Stimulated activated CD8-positive, alpha-beta memory T cell treated with anti-CD3 and anti-CD28 coated beads, Interleukin-2, amount 100 ng/mL, for 1 hour (primary cell): ENCODE measurements at regions not wholly inside any gene's neighbourhood (a gene's known extent, or its start where the extent isn't known, plus 50 kb on each side); places are given as distances from the start of the nearest gene placed in this dataset.
"Not testable (repeated sequence)": the region's sequence is repeated elsewhere in the genome, so short reads cannot be mapped to it uniquely, and the experiment has no call there.

ENCODE experiments used
- DNase-seq, 2 donors: peaks; one replicate each; pipeline ENCODE4 v3.0.0-alpha.2; 2020; ENCODE audit warnings: low read depth in 2 of 2

GRCh38 chr16:86828653-86829052 is 250.3 kb downstream of the FOXL1 start:
- no peak for DNase-seq

- DNase-seq: no peak
These were observed 253.0 kb downstream of the FOXL1 start for GRCh38 chr16:86831366-86831765.

GRCh38 chr16:86833136-86833535 is 254.8 kb downstream of the FOXL1 start:
- DNase-seq: no peak

GRCh38 chr16:86834451-86835035 is 256.2 kb downstream of the FOXL1 start:
- no peak for DNase-seq

- DNase-seq: no peak
These were observed 257.6 kb downstream of the FOXL1 start for GRCh38 chr16:86835982-86836381.

GRCh38 chr16:86836503-86837129 is 258.3 kb downstream of the FOXL1 start:
- no peak for DNase-seq

GRCh38 chr16:86843812-86844211 is 265.5 kb downstream of the FOXL1 start:
- DNase-seq: no peak

- DNase-seq: no peak
These were observed 266.3 kb downstream of the FOXL1 start for GRCh38 chr16:86844695-86845094.

- no peak for DNase-seq
These were observed 267.8 kb downstream of the FOXL1 start for GRCh38 chr16:86846136-86846535.

- no peak for DNase-seq
These were observed 270.5 kb downstream of the FOXL1 start for GRCh38 chr16:86848821-86849220.

GRCh38 chr16:86850670-86851069 is 272.3 kb downstream of the FOXL1 start:
- no peak for DNase-seq

GRCh38 chr16:86852135-86852534 is 273.8 kb downstream of the FOXL1 start:
- no peak for DNase-seq

GRCh38 chr16:86854058-86854621 is 275.8 kb downstream of the FOXL1 start:
- DNase-seq: no peak

GRCh38 chr16:86854626-86855294 is 276.4 kb downstream of the FOXL1 start:
- no peak for DNase-seq

- DNase-seq: no peak
These were observed 278.7 kb downstream of the FOXL1 start for GRCh38 chr16:86856946-86857586.

GRCh38 chr16:86857807-86858206 is 279.5 kb downstream of the FOXL1 start:
- DNase-seq: no peak

- DNase-seq: no peak
These were observed 280.2 kb downstream of the FOXL1 start for GRCh38 chr16:86858501-86858900.

GRCh38 chr16:86861270-86861858 is 283.0 kb downstream of the FOXL1 start:
- DNase-seq: not testable (repeated sequence)

- DNase-seq: no peak
These were observed 284.4 kb downstream of the FOXL1 start for GRCh38 chr16:86862595-86863280.

- no peak for DNase-seq
These were observed 285.3 kb downstream of the FOXL1 start for GRCh38 chr16:86863609-86864008.

GRCh38 chr16:86864586-86864985 is 286.2 kb downstream of the FOXL1 start:
- DNase-seq: no peak
